ENCODE measurements at regions not wholly inside any gene's neighbourhood (a gene's known extent, or its start where the extent isn't known, plus 50 kb on each side); places are given as distances from the start of the nearest gene placed in this dataset.

GRCh38 chr18:44370861-44371260 lies 309.8 kb upstream of the SETBP1 start:
- DNase-seq (no peak), ATAC-seq (no peak)
- Histone ChIP-seq H3K36me3 (no peaks in the 10 kb centered on the region), H3K9me3 (peaks cover 22% of the 10 kb centered on the region), H3K27ac (no peak overlapping the region), H3K4me3 (no peak overlapping the region), H3K27me3 (ENCODE audit: low read depth) (no peaks in the 10 kb centered on the region), H3K4me1 (no peaks in the 10 kb centered on the region)
- no peak for TF ChIP-seq CTCF (IDR thresholded peaks at IDR 0.05)
- intact Hi-C loops (cut with DNase I): no loop called here

GRCh38 chr18:44374966-44375365 lies 305.7 kb upstream of the SETBP1 start:
- H3K4me1 ChIP-seq: no peaks in the 10 kb centered on the region
- no peak for DNase-seq
- H3K36me3 ChIP-seq: no peaks in the 10 kb centered on the region
- intact Hi-C loops (cut with DNase I): no loop called here
- H3K9me3 ChIP-seq: peaks cover 17% of the 10 kb centered on the region
- no peak overlapping the region for H3K4me3 ChIP-seq
- TF ChIP-seq CTCF (IDR thresholded peaks at IDR 0.05): no peak
- ATAC-seq: no peak
- no peaks in the 10 kb centered on the region for H3K27me3 ChIP-seq (ENCODE audit: low read depth)
- no peak overlapping the region for H3K27ac ChIP-seq

GRCh38 chr18:44386401-44386800 lies 294.3 kb upstream of the SETBP1 start:
- Histone ChIP-seq H3K9me3 (no peaks in the 10 kb centered on the region), H3K27ac (no peak overlapping the region), H3K36me3 (no peaks in the 10 kb centered on the region), H3K4me1 (no peaks in the 10 kb centered on the region), H3K27me3 (ENCODE audit: low read depth) (no peaks in the 10 kb centered on the region), H3K4me3 (no peak overlapping the region)
- intact Hi-C loops (cut with DNase I): no loop called here
- ATAC-seq (no peak), DNase-seq (no peak)
- no peak for TF ChIP-seq CTCF (IDR thresholded peaks at IDR 0.05)

- no peak for TF ChIP-seq CTCF (IDR thresholded peaks at IDR 0.05)
- ATAC-seq: no peak
- H3K4me3 ChIP-seq: no peak overlapping the region
- DNase-seq: no peak
- no peak overlapping the region for H3K27ac ChIP-seq
- no peaks in the 10 kb centered on the region for H3K4me1 ChIP-seq
- no peaks in the 10 kb centered on the region for H3K36me3 ChIP-seq
- intact Hi-C loops (cut with DNase I): no loop called here
- no peaks in the 10 kb centered on the region for H3K9me3 ChIP-seq
- H3K27me3 ChIP-seq (ENCODE audit: low read depth): no peaks in the 10 kb centered on the region
Measured at GRCh38 chr18:44388329-44388728, 292.4 kb upstream of the SETBP1 start.

GRCh38 chr18:44392933-44393332 lies 287.8 kb upstream of the SETBP1 start:
- DNase-seq (no peak), ATAC-seq (no peak)
- Histone ChIP-seq H3K9me3 (no peaks in the 10 kb centered on the region), H3K4me3 (no peak overlapping the region), H3K36me3 (no peaks in the 10 kb centered on the region), H3K27ac (no peak overlapping the region), H3K4me1 (no peaks in the 10 kb centered on the region), H3K27me3 (ENCODE audit: low read depth) (no peaks in the 10 kb centered on the region)
- TF ChIP-seq CTCF (IDR thresholded peaks at IDR 0.05): no peak
- intact Hi-C loops (cut with DNase I): no loop called here

GRCh38 chr18:44393406-44393805 lies 287.3 kb upstream of the SETBP1 start:
- Histone ChIP-seq H3K36me3 (no peaks in the 10 kb centered on the region), H3K4me1 (no peaks in the 10 kb centered on the region), H3K4me3 (no peak overlapping the region), H3K27me3 (ENCODE audit: low read depth) (no peaks in the 10 kb centered on the region), H3K27ac (no peak overlapping the region), H3K9me3 (no peaks in the 10 kb centered on the region)
- DNase-seq: no peak
- no peak for TF ChIP-seq CTCF (IDR thresholded peaks at IDR 0.05)
- ATAC-seq: no peak
- intact Hi-C loops (cut with DNase I): no loop called here

All from lower lobe of right lung (tissue), 2 donors.